Loucy (cell line): ENCODE measurements at regions not wholly inside any gene's neighbourhood (a gene's known extent, or its start where the extent isn't known, plus 50 kb on each side); places are given as distances from the start of the nearest gene placed in this dataset.

Experiments used
- EZH2phosphoT487 ChIP-seq: fragments of 200-600 bp; IDR thresholded peaks from 2 replicates; pipeline ENCODE4 v1.6.1; 2018; ENCODE audit warnings: antibody characterized with exemption, mild to moderate bottlenecking, moderate library complexity, borderline replicate concordance
- TF ChIP-seq, protein P1 (sequence below): fragments of 200-600 bp; sonication (generic); conservative IDR thresholded peaks from 2 replicates; pipeline ENCODE4 v1.5.1; 2014; ENCODE audit warnings: mild to moderate bottlenecking, antibody characterized with exemption, low read length

DNA sequence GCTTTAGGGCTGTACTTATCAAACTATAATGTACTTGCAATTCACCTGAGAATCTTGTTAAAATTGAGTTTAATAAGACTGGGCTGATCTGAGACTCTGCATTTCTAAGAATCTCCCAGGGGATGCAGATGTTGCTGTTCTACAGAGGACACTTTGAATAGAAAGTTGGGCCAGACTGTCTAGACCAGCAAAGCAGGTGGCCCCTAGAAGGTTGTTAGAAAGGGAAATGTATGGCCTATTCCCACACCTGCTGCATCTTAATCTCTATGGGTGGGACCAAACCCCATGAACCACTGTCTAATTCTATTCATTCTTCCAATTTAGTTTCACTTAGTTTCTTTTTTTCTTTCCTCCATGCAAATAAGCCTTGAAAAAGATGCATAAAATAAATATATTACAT, 413.2 kb upstream of the TECRL start:
- TF ChIP-seq, protein P1, sequence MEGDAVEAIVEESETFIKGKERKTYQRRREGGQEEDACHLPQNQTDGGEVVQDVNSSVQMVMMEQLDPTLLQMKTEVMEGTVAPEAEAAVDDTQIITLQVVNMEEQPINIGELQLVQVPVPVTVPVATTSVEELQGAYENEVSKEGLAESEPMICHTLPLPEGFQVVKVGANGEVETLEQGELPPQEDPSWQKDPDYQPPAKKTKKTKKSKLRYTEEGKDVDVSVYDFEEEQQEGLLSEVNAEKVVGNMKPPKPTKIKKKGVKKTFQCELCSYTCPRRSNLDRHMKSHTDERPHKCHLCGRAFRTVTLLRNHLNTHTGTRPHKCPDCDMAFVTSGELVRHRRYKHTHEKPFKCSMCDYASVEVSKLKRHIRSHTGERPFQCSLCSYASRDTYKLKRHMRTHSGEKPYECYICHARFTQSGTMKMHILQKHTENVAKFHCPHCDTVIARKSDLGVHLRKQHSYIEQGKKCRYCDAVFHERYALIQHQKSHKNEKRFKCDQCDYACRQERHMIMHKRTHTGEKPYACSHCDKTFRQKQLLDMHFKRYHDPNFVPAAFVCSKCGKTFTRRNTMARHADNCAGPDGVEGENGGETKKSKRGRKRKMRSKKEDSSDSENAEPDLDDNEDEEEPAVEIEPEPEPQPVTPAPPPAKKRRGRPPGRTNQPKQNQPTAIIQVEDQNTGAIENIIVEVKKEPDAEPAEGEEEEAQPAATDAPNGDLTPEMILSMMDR, result no peak
- TF ChIP-seq EZH2phosphoT487, result no peak
